HCT116 (cell line): ENCODE measurements at regions not wholly inside any gene's neighbourhood (a gene's known extent, or its start where the extent isn't known, plus 50 kb on each side); places are given as distances from the start of the nearest gene placed in this dataset.

Source experiments
- RAD21 ChIP-seq: IDR thresholded peaks from 2 replicates; pipeline ENCODE4 v1.6.1; 2012; ENCODE audit warnings: low read depth, mild to moderate bottlenecking
- ZFX ChIP-seq: fragments of 450-650 bp; IDR thresholded peaks from 2 replicates; pipeline ENCODE4 v1.6.1; 2017

DNA sequence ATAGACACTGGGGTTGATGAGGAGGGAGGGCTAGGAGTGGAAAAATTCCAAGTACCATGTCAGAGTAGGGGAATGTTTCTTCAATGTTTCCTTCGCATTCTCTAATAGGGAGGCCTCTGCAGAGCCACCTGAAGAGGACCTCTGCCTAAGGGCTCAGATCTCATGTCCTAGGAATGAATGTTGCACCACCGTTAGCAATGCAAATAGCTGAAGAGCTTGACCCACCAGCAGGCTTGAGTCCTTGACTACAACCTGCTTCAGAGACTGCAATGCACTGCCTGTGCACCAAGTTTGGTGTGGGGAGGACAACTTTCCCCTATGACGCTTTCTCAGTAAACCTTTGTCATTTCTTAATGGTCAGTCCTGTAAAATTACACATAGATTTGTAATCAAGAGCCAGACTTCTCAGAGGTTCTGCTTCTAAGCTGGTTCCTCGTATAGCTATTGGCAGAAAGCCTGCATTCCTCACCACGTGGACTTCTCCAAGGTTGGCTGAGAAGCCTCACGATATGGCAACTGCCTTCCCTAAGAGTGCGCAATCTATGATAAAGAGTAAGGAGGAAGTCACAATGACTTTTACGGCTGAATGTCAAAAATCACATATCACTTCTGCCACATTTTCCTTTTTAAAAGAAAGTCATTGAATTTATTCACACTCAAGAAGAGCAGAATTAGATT lies 600.7 kb upstream of the PTGER4 start:
- TF ChIP-seq ZFX (no peak), RAD21 (no peak)
